Activated naive CD8-positive, alpha-beta T cell (primary cell): ENCODE measurements at regions not wholly inside any gene's neighbourhood (a gene's known extent, or its start where the extent isn't known, plus 50 kb on each side); places are given as distances from the start of the nearest gene placed in this dataset.

Source experiments
- H3K27ac Mint-ChIP-seq: one replicate; pipeline ENCODE4 v1.8.0; 2021; ENCODE audit warnings: mixed read lengths
- H3K27me3 Mint-ChIP-seq: one replicate; pipeline ENCODE4 v1.8.0; 2021; ENCODE audit warnings: mixed read lengths
- H3K36me3 Mint-ChIP-seq: one replicate; pipeline ENCODE4 v1.8.0; 2021; ENCODE audit warnings: mixed read lengths
- H3K4me1 Mint-ChIP-seq: one replicate; pipeline ENCODE4 v1.8.0; 2021; ENCODE audit warnings: low read depth, mixed read lengths
- H3K4me3 Mint-ChIP-seq: one replicate; pipeline ENCODE4 v1.8.0; 2021; ENCODE audit warnings: mild to moderate bottlenecking, mixed read lengths
- H3K9me3 Mint-ChIP-seq: one replicate; pipeline ENCODE4 v1.8.0; 2021; ENCODE audit warnings: low read depth, mixed read lengths

GRCh38 chr1:116819081-116819480 is 64.9 kb downstream of the CD2 start:
- peaks cover 41% of the 10 kb centered on the region for H3K4me1 Mint-ChIP-seq
- peaks cover 5% of the 10 kb centered on the region for H3K9me3 Mint-ChIP-seq
- H3K36me3 Mint-ChIP-seq: peaks cover 2% of the 10 kb centered on the region
- no peak overlapping the region for H3K27ac Mint-ChIP-seq
- H3K27me3 Mint-ChIP-seq: no peaks in the 10 kb centered on the region
- no peak overlapping the region for H3K4me3 Mint-ChIP-seq

DNA sequence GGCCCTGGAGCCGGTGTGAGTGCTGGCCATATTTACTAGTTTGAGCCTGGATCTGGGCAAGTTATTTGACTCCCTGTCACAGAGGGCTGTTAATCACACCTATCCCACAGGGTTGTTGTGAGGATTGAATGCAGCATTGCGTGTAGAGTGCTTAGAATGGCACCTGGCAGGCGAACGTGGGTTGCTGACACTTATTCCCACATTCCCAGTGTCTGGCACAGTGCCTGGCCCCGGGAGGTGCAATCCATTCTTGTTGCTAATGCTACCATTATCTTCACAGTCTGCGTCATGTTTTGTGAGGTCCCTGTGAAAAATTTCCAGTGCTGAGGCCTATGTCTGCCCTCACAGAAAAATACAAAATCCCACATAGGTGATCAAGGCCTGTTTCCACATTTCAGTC is 66.1 kb downstream of the CD2 start:
- Mint-ChIP-seq H3K4me1 (peaks cover 30% of the 10 kb centered on the region), H3K9me3 (no peaks in the 10 kb centered on the region), H3K27me3 (no peaks in the 10 kb centered on the region), H3K36me3 (no peaks in the 10 kb centered on the region), H3K4me3 (no peak overlapping the region), H3K27ac (peak overlapping the region; percentile 50)

DNA sequence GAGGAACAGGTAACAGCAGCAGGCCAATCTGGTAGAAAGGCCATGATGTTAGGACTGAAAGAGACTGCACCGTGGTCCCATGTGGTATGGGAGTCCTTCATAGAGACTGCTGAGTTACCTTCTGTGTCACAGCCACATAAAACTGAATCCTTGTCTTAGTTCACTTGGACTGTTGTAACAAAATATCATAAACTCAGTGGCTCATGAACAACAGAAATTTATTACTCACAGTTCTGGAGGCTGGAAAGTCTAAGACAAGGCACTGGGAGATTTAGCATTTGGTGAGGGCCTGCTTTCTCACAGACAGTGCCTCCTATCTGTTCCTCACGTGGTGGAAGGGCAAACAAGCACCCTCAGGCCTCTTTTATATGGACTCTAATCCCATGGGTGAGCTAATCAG is 67.5 kb downstream of the CD2 start:
- Mint-ChIP-seq H3K27ac (no peak overlapping the region), H3K27me3 (no peaks in the 10 kb centered on the region), H3K36me3 (no peaks in the 10 kb centered on the region), H3K4me1 (peaks cover 30% of the 10 kb centered on the region), H3K9me3 (no peaks in the 10 kb centered on the region), H3K4me3 (no peak overlapping the region)

GRCh38 chr1:116824631-116825206 is 70.5 kb downstream of the CD2 start:
- H3K9me3 Mint-ChIP-seq: peaks cover 4% of the 10 kb centered on the region
- peak overlapping the region; percentile 54 for H3K27ac Mint-ChIP-seq
- H3K27me3 Mint-ChIP-seq: peaks cover under 1% of the 10 kb centered on the region
- H3K4me3 Mint-ChIP-seq: no peak overlapping the region
- H3K36me3 Mint-ChIP-seq: peaks cover 6% of the 10 kb centered on the region
- peaks cover 33% of the 10 kb centered on the region for H3K4me1 Mint-ChIP-seq

GRCh38 chr1:116825207-116825719 is 71.0 kb downstream of the CD2 start:
- Mint-ChIP-seq H3K4me3 (no peak overlapping the region), H3K27ac (peak overlapping the region; percentile 95), H3K36me3 (peaks cover 8% of the 10 kb centered on the region), H3K4me1 (peaks cover 35% of the 10 kb centered on the region), H3K27me3 (peaks cover 1% of the 10 kb centered on the region), H3K9me3 (peaks cover 4% of the 10 kb centered on the region)

DNA sequence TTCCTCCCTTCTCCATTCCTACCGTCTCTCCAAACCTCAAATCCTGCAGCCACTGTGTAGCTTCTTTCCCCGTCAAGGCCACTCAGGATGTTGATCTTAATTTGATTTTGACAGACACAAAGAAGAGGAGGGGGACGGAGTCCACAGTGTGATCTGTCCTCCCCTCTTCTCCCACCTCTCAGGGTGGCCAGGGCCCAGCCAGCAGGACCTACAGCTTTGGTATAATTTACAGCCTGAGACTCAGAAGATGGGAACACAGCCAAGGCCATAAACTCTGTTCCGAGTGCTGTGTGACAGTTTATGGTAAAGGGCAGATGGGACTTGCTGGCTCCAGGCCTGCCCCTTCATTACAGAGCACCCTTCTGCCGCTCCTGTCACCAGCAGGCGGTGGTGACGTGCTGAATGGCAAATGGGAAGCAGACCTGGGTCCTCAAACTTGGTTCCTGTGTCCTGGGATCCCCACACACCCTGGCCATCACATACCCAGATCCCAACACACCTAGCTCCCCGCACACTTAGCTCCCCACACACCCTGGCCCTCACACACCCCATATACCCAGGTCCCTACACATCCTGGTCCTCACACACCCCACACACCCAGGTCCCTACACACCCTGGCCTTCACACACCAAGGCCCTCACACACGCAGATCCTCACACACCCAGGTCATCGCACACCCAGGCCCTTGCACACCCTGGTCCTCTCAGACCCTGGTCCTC is 71.6 kb downstream of the CD2 start:
- peaks cover 8% of the 10 kb centered on the region for H3K36me3 Mint-ChIP-seq
- H3K9me3 Mint-ChIP-seq: peaks cover 4% of the 10 kb centered on the region
- peaks cover 1% of the 10 kb centered on the region for H3K27me3 Mint-ChIP-seq
- H3K27ac Mint-ChIP-seq: peak overlapping the region; percentile 95
- peaks cover 41% of the 10 kb centered on the region for H3K4me1 Mint-ChIP-seq
- peak overlapping the region; percentile 61 for H3K4me3 Mint-ChIP-seq

DNA sequence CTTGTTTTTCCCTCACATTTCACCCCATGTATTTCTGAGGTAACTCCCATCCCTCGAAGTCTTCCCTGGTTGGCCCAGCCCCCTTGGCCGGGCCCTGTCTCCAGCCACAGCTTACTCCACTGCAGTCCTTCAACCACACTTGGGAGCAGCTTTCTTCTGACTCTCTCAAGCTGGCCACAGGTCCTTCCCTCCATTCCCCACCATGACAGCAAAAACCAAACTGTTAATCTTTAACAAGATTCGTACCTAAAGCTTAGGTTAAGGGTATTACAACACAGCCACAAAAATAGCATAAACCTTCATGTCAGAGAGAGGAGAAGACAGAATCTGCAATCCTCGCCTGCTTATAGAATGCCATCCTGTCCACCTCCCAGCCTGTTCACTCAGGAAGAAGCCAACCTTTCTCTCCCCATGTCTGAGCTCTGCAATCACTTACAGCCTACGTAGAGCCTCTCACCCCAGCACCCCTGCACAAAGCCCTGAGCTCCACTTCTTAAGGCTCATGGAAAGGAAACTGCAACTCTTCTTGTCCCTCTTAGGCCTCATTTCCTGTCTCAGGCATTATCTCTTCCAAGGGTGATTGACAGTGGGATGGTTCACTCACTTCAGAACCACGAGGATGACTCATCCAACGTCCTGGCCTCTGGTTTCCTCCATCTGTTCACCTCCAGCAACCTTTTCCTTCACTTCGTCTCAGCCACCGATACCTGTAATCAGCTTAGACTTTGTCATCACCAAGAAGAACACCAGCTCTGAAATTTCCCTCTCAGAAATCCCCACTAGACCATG is 72.8 kb downstream of the CD2 start:
- H3K4me1 Mint-ChIP-seq: peaks cover 41% of the 10 kb centered on the region
- H3K4me3 Mint-ChIP-seq: peak overlapping the region; percentile 61
- peaks cover 1% of the 10 kb centered on the region for H3K27me3 Mint-ChIP-seq
- H3K36me3 Mint-ChIP-seq: peaks cover 8% of the 10 kb centered on the region
- H3K9me3 Mint-ChIP-seq: peaks cover 4% of the 10 kb centered on the region
- peak overlapping the region; percentile 95 for H3K27ac Mint-ChIP-seq

DNA sequence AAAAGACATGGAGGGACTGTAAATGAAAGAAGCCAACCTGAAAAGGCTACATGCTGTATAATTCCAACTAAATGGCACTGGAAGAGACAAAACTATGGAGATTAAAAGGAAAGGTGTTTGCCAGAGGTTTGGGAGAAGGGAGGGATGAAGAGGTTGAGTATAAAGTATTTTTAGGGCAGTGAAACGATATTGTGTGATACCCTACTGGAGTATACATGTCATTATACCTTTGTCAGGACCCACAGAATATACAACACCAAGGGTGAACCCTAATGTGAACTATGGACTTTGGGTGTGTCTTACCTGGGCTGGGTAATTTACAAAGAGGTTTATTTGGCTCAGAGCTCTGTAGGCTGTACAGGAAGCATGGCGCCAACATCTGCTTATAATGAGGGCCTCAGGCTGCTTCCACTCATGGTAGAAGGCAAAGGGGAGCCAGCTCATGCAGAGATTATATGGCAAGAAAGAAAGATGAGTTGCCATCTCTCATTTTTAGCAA is 73.4 kb downstream of the CD2 start:
- peaks cover 8% of the 10 kb centered on the region for H3K36me3 Mint-ChIP-seq
- H3K27me3 Mint-ChIP-seq: peaks cover 1% of the 10 kb centered on the region
- peaks cover 41% of the 10 kb centered on the region for H3K4me1 Mint-ChIP-seq
- peaks cover 4% of the 10 kb centered on the region for H3K9me3 Mint-ChIP-seq
- peak overlapping the region; percentile 61 for H3K4me3 Mint-ChIP-seq
- H3K27ac Mint-ChIP-seq: peak overlapping the region; percentile 95

GRCh38 chr1:116832308-116832931 is 77.3 kb upstream of the PTGFRN start:
- H3K36me3 Mint-ChIP-seq: peaks cover 13% of the 10 kb centered on the region
- H3K9me3 Mint-ChIP-seq: peaks cover 2% of the 10 kb centered on the region
- no peak overlapping the region for H3K4me3 Mint-ChIP-seq
- no peak overlapping the region for H3K27ac Mint-ChIP-seq
- peaks cover 23% of the 10 kb centered on the region for H3K4me1 Mint-ChIP-seq
- H3K27me3 Mint-ChIP-seq: peaks cover 1% of the 10 kb centered on the region

DNA sequence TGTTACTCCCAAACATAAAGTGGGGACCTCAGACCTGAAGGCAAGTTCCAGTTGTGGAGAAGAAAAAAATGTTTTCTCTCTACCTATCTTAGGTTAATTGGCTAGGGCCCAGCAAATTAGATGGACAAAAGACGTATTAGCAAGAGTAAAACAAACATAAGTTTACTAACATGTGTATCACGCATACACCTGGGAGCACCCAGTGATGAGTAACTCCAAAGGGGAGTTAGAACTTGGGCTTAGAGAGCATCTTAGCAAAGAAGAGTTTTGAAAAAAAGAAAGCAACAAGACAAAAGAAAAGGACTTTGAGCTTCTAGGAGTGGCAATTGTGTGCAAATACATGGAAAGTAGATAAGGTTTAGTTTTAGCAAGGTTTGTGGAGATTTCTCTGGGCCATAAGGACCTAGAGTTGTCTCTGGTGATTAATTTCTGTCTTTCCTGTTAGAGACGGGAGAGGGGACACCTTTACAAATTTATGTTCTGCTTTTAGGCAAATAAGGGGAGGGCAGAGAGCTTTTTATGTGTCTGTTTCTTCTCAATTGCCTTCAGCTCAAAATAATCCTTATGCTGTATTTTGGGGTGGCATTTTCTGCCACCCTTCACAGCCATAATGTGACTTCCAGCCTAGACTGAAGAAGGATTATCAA is 76.7 kb upstream of the PTGFRN start:
- Mint-ChIP-seq H3K27me3 (peaks cover 1% of the 10 kb centered on the region), H3K4me3 (no peak overlapping the region), H3K36me3 (peaks cover 11% of the 10 kb centered on the region), H3K4me1 (peaks cover 17% of the 10 kb centered on the region), H3K27ac (no peak overlapping the region), H3K9me3 (no peaks in the 10 kb centered on the region)

- H3K27ac Mint-ChIP-seq: no peak overlapping the region
- peaks cover 11% of the 10 kb centered on the region for H3K36me3 Mint-ChIP-seq
- H3K4me3 Mint-ChIP-seq: no peak overlapping the region
- no peaks in the 10 kb centered on the region for H3K9me3 Mint-ChIP-seq
- H3K4me1 Mint-ChIP-seq: peaks cover 13% of the 10 kb centered on the region
- H3K27me3 Mint-ChIP-seq: peaks cover 1% of the 10 kb centered on the region
These were observed 76.0 kb upstream of the PTGFRN start for GRCh38 chr1:116833718-116834117.

- Mint-ChIP-seq H3K27me3 (peaks cover 1% of the 10 kb centered on the region), H3K36me3 (peaks cover 8% of the 10 kb centered on the region), H3K4me3 (no peak overlapping the region), H3K27ac (no peak overlapping the region), H3K9me3 (no peaks in the 10 kb centered on the region), H3K4me1 (peaks cover 9% of the 10 kb centered on the region)
These were observed 75.1 kb upstream of the PTGFRN start for GRCh38 chr1:116834595-116834994.

DNA sequence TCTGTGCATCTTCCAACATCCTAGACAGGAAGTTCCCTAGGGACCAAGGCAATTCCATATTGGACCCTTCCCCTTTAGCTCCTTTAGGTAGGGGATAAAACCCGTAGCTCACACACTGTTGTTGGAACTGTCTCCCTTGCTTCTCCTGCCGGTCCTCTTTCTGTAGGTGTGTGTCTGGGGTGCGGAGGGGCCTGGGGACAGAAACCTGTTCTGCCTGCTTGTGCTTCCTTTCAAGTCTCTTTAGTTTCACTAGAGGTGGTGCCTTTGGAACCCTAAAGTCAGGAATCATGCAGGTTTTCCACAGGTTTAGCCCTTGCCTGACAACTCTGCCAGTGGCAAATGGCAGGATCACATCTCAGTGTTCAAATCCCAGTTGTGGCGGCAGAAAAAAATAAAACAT is 74.6 kb upstream of the PTGFRN start:
- H3K9me3 Mint-ChIP-seq: no peaks in the 10 kb centered on the region
- no peak overlapping the region for H3K4me3 Mint-ChIP-seq
- peaks cover 6% of the 10 kb centered on the region for H3K4me1 Mint-ChIP-seq
- no peaks in the 10 kb centered on the region for H3K27me3 Mint-ChIP-seq
- H3K36me3 Mint-ChIP-seq: peaks cover 6% of the 10 kb centered on the region
- H3K27ac Mint-ChIP-seq: no peak overlapping the region

- no peak overlapping the region for H3K27ac Mint-ChIP-seq
These were observed 73.6 kb upstream of the PTGFRN start for GRCh38 chr1:116836099-116836498.

More at GRCh38 chr1:116836099-116836498, 73.6 kb upstream of the PTGFRN start:
- no peaks in the 10 kb centered on the region for H3K9me3 Mint-ChIP-seq
- H3K4me1 Mint-ChIP-seq: no peaks in the 10 kb centered on the region
- H3K27me3 Mint-ChIP-seq: no peaks in the 10 kb centered on the region
- no peak overlapping the region for H3K4me3 Mint-ChIP-seq
- peaks cover 6% of the 10 kb centered on the region for H3K36me3 Mint-ChIP-seq
